ENCODE measurements at regions not wholly inside any gene's neighbourhood (a gene's known extent, or its start where the extent isn't known, plus 50 kb on each side); places are given as distances from the start of the nearest gene placed in this dataset.

DNA sequence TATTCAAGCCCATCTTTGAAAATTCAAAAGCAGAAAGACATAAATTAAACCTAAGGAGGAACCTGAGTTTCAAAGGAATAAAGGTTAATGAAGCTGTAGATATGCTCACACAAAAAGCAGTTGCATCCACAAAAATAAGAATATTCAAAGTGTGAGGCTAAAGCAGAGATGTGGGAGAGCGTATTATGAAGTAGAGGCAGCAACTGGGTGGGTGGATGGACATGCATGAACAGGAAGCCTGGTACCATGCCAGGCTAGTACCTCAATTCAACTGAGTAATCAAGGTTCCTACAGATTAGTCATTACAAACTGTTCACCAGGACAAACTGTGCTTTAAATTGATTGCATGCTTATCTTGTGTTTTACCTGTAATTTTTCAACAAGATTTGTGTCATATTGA, 330.0 kb upstream of the PKDCC start:
- intact Hi-C loops (cut with DNase I) = no loop called here
- Histone ChIP-seq H3K4me3 (no peak overlapping the region), H3K9me3 (no peaks in the 10 kb centered on the region), H3K36me3 (ENCODE audit: insufficient read depth in 1 of 2, low read depth in 1 of 2) (no peaks in the 10 kb centered on the region), H3K4me1 (no peaks in the 10 kb centered on the region), H3K27ac (no peak overlapping the region), H3K27me3 (ENCODE audit: insufficient read depth in 3 of 3, low read length in 2 of 3) (no peaks in the 10 kb centered on the region)
- no peak for ATAC-seq
- DNase-seq = no peak
- no peak for TF ChIP-seq CTCF (IDR thresholded peaks at IDR 0.05)
- 92 to 96% (median 94%) methylated on average over 1 of the region's 1 CpG for WGBS, 3 donors

- Histone ChIP-seq H3K9me3 (no peaks in the 10 kb centered on the region), H3K4me3 (no peak overlapping the region), H3K36me3 (ENCODE audit: insufficient read depth in 1 of 2, low read depth in 1 of 2) (no peaks in the 10 kb centered on the region), H3K27me3 (ENCODE audit: insufficient read depth in 3 of 3, low read length in 2 of 3) (no peaks in the 10 kb centered on the region), H3K27ac (no peak overlapping the region), H3K4me1 (no peaks in the 10 kb centered on the region)
- DNase-seq (no peak), ATAC-seq (no peak)
- intact Hi-C loops (cut with DNase I) = no loop called here
- TF ChIP-seq CTCF (IDR thresholded peaks at IDR 0.05) = no peak
- 31 to 55% (median 38%) methylated on average over 1 of the region's 1 CpG for WGBS, 3 donors
These were observed 329.1 kb upstream of the PKDCC start for GRCh38 chr2:41718705-41719104.

GRCh38 chr2:41719756-41720155, 328.1 kb upstream of the PKDCC start:
- ATAC-seq = no peak
- Histone ChIP-seq H3K9me3 (no peaks in the 10 kb centered on the region), H3K4me3 (no peak overlapping the region), H3K36me3 (ENCODE audit: insufficient read depth in 1 of 2, low read depth in 1 of 2) (no peaks in the 10 kb centered on the region), H3K27ac (no peak overlapping the region), H3K27me3 (ENCODE audit: insufficient read depth in 3 of 3, low read length in 2 of 3) (no peaks in the 10 kb centered on the region), H3K4me1 (no peaks in the 10 kb centered on the region)
- no peak for TF ChIP-seq CTCF (IDR thresholded peaks at IDR 0.05)
- DNase-seq = no peak
- 66 to 81% (median 70%) methylated on average over 6 of the region's 6 CpGs for WGBS, 3 donors
- intact Hi-C loops (cut with DNase I) = no loop called here

DNA sequence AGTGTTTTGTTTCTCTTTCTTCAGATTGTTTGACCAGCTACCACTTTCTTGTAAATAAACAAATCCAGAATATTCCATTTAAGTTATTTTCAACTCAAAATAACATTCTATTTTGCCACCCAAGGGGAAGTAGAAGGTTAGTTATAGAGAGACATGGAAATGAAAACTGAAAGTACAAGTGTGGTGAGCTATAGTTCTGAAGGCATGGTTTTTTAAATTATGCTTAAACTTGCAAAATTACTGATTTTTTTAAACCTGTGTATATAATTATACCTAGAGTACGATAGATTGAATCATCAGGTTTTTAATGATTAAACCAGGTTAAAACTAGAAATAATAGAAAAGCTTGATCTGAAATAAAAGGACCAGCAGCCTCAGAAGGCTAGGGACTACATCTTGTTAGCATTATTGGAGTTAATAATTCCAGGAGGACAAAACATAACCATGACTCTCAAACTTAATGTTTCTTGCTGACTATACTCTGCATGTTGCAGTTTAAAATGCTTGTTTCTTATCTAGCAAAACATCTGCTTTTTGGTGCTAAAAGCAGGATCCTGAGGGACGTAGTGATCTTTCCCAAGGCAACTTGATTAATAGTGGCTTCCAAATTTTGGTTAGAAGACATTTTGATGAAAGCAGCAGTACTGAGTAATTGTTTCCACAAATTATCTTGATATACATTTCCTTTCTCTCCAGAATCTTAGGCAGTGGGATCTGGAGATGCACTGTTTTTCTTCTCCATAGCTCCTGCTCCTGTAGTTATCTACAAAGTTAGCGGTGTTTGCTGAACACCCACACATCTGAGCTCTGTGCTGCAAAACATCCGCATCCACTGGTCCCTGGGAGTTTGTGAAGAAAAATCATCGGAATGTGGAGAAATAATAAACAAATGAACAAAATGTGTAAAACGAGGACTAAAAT, 327.2 kb upstream of the PKDCC start:
- Histone ChIP-seq H3K9me3 (no peaks in the 10 kb centered on the region), H3K27me3 (ENCODE audit: insufficient read depth in 3 of 3, low read length in 2 of 3) (no peaks in the 10 kb centered on the region), H3K4me1 (no peaks in the 10 kb centered on the region), H3K4me3 (peak overlapping the region; percentile 12), H3K36me3 (ENCODE audit: insufficient read depth in 1 of 2, low read depth in 1 of 2) (no peaks in the 10 kb centered on the region), H3K27ac (peak overlapping the region; percentile 27)
- DNase-seq = no peak
- ATAC-seq = no peak
- no peak for TF ChIP-seq CTCF (IDR thresholded peaks at IDR 0.05)
- intact Hi-C loops (cut with DNase I) = no loop called here
- WGBS, 3 donors = 58 to 71% (median 61%) methylated on average over 6 of the region's 6 CpGs
